Activated T-helper 17 cell treated with anti-CD3 and anti-CD28 coated beads, Interleukin-2, amount 50 U/mL, for 72 hours (primary cell): ENCODE measurements at regions not wholly inside any gene's neighbourhood (a gene's known extent, or its start where the extent isn't known, plus 50 kb on each side); places are given as distances from the start of the nearest gene placed in this dataset.
A peak's percentile ranks its signal among the peaks of the same experiment; 100 is the strongest.
"Not testable (repeated sequence)": the region's sequence is repeated elsewhere in the genome, so short reads cannot be mapped to it uniquely, and the experiment has no call there.

Source experiments
- ATAC-seq: fragments of 150-1000 bp; cut with Tn5 transposase; replicated peaks from 2 replicates; pipeline ENCODE4 v1.10.0; 2021; ENCODE audit warnings: mild to moderate bottlenecking, moderate library complexity
- H3K27ac Mint-ChIP-seq: one replicate; pipeline ENCODE4 v1.8.0; 2022; ENCODE audit warnings: mixed read lengths
- H3K27me3 Mint-ChIP-seq: one replicate; pipeline ENCODE4 v1.8.0; 2022; ENCODE audit warnings: mixed read lengths
- H3K36me3 Mint-ChIP-seq: one replicate; pipeline ENCODE4 v1.8.0; 2022; ENCODE audit warnings: low read depth, mild to moderate bottlenecking, mixed read lengths
- H3K4me1 Mint-ChIP-seq: one replicate; pipeline ENCODE4 v1.8.0; 2022; ENCODE audit warnings: mixed read lengths
- H3K4me3 Mint-ChIP-seq: one replicate; pipeline ENCODE4 v1.8.0; 2022; ENCODE audit warnings: mild to moderate bottlenecking, mixed read lengths
- H3K9me3 Mint-ChIP-seq: one replicate; pipeline ENCODE4 v1.8.0; 2022; ENCODE audit warnings: mixed read lengths

DNA sequence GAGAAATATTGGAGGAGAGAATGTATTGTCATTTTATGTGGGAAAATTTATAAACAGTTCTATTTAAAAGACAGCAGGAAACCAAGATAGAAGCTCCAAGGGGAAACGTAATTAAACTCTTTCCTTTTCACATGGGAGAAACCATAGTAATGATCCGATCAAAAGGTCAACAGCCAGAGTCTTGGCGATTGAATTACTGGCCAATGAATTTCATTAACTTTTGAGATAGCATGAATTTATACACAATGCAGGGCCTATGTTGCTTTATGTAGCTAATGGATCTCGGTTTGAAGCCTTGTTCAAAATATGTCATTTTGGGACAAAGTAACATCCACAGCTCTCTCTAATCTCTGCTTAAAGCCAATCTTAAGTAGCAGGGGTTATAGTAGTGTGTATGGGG lies 897.5 kb upstream of the NDST4 start:
- peaks cover 22% of the 10 kb centered on the region for H3K9me3 Mint-ChIP-seq
- ATAC-seq, result no peak
- H3K36me3 Mint-ChIP-seq, result no peaks in the 10 kb centered on the region
- H3K4me1 Mint-ChIP-seq, result no peaks in the 10 kb centered on the region
- no peak overlapping the region for H3K27ac Mint-ChIP-seq
- H3K4me3 Mint-ChIP-seq, result no peak overlapping the region
- H3K27me3 Mint-ChIP-seq, result no peaks in the 10 kb centered on the region

GRCh38 chr4:116005806-116006088 lies 892.3 kb upstream of the NDST4 start:
- no peak overlapping the region for H3K27ac Mint-ChIP-seq

GRCh38 chr4:116005037-116005805 lies 891.8 kb upstream of the NDST4 start:
- Mint-ChIP-seq H3K27ac (no peak overlapping the region), H3K4me3 (no peak overlapping the region), H3K9me3 (peaks cover 3% of the 10 kb centered on the region), H3K4me1 (no peaks in the 10 kb centered on the region), H3K27me3 (no peaks in the 10 kb centered on the region), H3K36me3 (no peaks in the 10 kb centered on the region)
- no peak for ATAC-seq

More at GRCh38 chr4:116005806-116006088, 892.3 kb upstream of the NDST4 start:
- H3K36me3 Mint-ChIP-seq, result no peaks in the 10 kb centered on the region
- H3K4me1 Mint-ChIP-seq, result no peaks in the 10 kb centered on the region
- peaks cover 3% of the 10 kb centered on the region for H3K9me3 Mint-ChIP-seq
- no peak for ATAC-seq
- no peak overlapping the region for H3K4me3 Mint-ChIP-seq
- no peaks in the 10 kb centered on the region for H3K27me3 Mint-ChIP-seq

DNA sequence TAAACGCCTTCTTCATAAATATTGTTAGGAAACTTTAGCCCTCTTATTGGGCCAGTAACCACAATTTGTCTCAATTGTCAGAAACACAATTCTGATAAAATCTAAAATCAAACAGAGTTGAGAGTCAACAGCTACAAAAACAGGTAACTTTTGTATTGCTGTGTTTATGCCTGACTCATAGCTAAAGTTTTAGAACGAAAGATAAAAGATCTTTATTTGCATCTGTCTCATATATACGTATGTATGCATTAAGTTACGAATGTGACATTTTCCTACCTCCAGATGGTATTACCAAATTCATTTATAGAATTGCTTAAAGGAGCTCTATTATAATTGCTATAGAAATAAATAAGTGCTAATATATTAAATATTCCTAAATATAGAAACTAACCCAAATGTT lies 887.9 kb upstream of the NDST4 start:
- Mint-ChIP-seq H3K4me3 (no peak overlapping the region), H3K9me3 (peaks cover 3% of the 10 kb centered on the region), H3K27ac (no peak overlapping the region), H3K36me3 (no peaks in the 10 kb centered on the region), H3K4me1 (no peaks in the 10 kb centered on the region), H3K27me3 (no peaks in the 10 kb centered on the region)
- ATAC-seq, result no peak

- H3K9me3 Mint-ChIP-seq, result no peaks in the 10 kb centered on the region
- H3K4me3 Mint-ChIP-seq, result no peak overlapping the region
- H3K27ac Mint-ChIP-seq, result no peak overlapping the region
- no peaks in the 10 kb centered on the region for H3K27me3 Mint-ChIP-seq
- no peaks in the 10 kb centered on the region for H3K4me1 Mint-ChIP-seq
- H3K36me3 Mint-ChIP-seq, result no peaks in the 10 kb centered on the region
- ATAC-seq, result no peak
These were observed 873.2 kb upstream of the NDST4 start for GRCh38 chr4:115986573-115986972.

GRCh38 chr4:115975421-115976001 lies 862.1 kb upstream of the NDST4 start:
- not testable (repeated sequence) for H3K27me3 Mint-ChIP-seq, H3K27ac Mint-ChIP-seq, H3K9me3 Mint-ChIP-seq, ATAC-seq, H3K4me1 Mint-ChIP-seq, H3K36me3 Mint-ChIP-seq, H3K4me3 Mint-ChIP-seq

- Mint-ChIP-seq H3K27me3 (no peaks in the 10 kb centered on the region), H3K4me1 (no peaks in the 10 kb centered on the region), H3K36me3 (no peaks in the 10 kb centered on the region), H3K4me3 (no peak overlapping the region), H3K27ac (no peak overlapping the region), H3K9me3 (no peaks in the 10 kb centered on the region)
- ATAC-seq, result no peak
These were observed 860.3 kb upstream of the NDST4 start for GRCh38 chr4:115973768-115974167.

GRCh38 chr4:115972967-115973366 lies 859.5 kb upstream of the NDST4 start:
- Mint-ChIP-seq H3K4me1 (no peaks in the 10 kb centered on the region), H3K9me3 (no peaks in the 10 kb centered on the region), H3K36me3 (no peaks in the 10 kb centered on the region), H3K27me3 (no peaks in the 10 kb centered on the region), H3K4me3 (no peak overlapping the region), H3K27ac (no peak overlapping the region)
- ATAC-seq, result no peak

DNA sequence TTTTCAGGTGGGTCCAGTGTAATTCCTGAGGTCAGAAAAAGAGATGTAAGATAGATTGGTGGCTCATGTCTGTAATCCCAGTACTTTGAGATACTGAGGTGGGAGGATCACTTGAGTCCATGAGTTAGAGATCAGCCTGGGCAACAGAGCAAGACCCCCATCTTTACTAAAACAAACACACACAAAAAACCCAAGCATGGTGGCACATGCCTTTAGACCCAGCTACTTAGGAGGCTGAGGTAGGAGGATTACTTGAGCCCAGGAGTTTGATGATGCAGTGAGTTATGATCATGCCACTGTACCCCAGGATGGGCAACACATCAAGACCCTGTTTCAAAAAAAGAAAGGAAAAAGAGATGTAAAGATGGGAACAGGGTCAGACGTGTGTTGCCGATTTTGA lies 857.4 kb upstream of the NDST4 start:
- no peak overlapping the region for H3K27ac Mint-ChIP-seq

DNA sequence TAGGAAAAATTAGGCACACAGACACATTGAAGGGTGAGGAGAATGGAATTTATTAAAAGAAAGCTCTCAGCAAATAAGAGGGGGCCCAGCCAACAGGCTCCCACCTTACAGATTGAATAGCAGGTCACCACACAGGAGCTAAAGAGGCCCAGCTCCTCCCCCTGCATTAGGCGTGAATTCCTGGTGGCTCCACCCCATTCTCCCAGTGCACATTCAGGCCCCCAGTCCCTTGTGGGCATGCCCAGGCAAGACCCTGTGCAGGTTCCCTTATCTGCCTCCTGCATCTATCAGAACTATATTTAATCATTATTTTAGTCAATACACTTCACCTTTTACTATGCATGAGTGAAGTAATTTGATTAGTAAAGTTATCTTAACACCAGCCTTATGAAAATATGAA lies 856.3 kb upstream of the NDST4 start:
- no peaks in the 10 kb centered on the region for H3K27me3 Mint-ChIP-seq
- no peak for ATAC-seq
- H3K9me3 Mint-ChIP-seq, result no peaks in the 10 kb centered on the region
- no peaks in the 10 kb centered on the region for H3K36me3 Mint-ChIP-seq
- H3K4me1 Mint-ChIP-seq, result no peaks in the 10 kb centered on the region
- no peak overlapping the region for H3K4me3 Mint-ChIP-seq
- H3K27ac Mint-ChIP-seq, result no peak overlapping the region

More for the DNA sequence above, 857.4 kb upstream of the NDST4 start:
- Mint-ChIP-seq H3K4me3 (no peak overlapping the region), H3K4me1 (no peaks in the 10 kb centered on the region), H3K27me3 (no peaks in the 10 kb centered on the region), H3K9me3 (no peaks in the 10 kb centered on the region), H3K36me3 (no peaks in the 10 kb centered on the region)
- ATAC-seq, result no peak

GRCh38 chr4:115965588-115965987 lies 852.2 kb upstream of the NDST4 start:
- H3K4me1 Mint-ChIP-seq, result no peaks in the 10 kb centered on the region
- no peak overlapping the region for H3K4me3 Mint-ChIP-seq
- H3K27me3 Mint-ChIP-seq, result no peaks in the 10 kb centered on the region
- no peak overlapping the region for H3K27ac Mint-ChIP-seq
- no peak for ATAC-seq
- H3K9me3 Mint-ChIP-seq, result no peaks in the 10 kb centered on the region
- H3K36me3 Mint-ChIP-seq, result no peaks in the 10 kb centered on the region

GRCh38 chr4:115956054-115956796 lies 842.8 kb upstream of the NDST4 start:
- Mint-ChIP-seq H3K4me3 (peak overlapping the region; percentile 14), H3K27ac (peak overlapping the region; percentile 45)
- H3K9me3 Mint-ChIP-seq, H3K36me3 Mint-ChIP-seq, H3K27me3 Mint-ChIP-seq, H3K4me1 Mint-ChIP-seq: not testable (repeated sequence)
- ATAC-seq, result peak; percentile 37

DNA sequence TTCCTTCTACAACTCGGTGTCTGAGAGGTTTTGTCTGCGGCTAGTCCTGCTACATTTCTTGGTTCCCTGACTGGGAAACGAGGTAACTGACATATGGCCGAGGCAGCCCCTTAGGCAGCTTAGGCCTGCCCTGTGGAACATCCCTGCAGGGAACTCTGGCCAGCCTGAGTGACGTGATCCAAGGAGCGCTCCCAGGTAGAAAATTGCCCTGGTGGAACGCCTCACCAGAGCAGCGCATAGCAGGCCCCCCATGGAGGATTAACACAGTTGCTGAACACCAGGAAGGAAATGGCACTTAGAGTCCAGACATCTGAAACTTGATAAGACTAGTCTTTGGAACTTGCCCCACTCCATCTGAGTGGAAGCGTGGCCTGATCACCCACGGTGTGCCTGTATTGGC lies 837.4 kb upstream of the NDST4 start:
- H3K9me3 Mint-ChIP-seq, result no peaks in the 10 kb centered on the region
- no peak overlapping the region for H3K27ac Mint-ChIP-seq
- no peak for ATAC-seq
- H3K4me1 Mint-ChIP-seq, result no peaks in the 10 kb centered on the region
- no peaks in the 10 kb centered on the region for H3K27me3 Mint-ChIP-seq
- peaks cover 6% of the 10 kb centered on the region for H3K36me3 Mint-ChIP-seq
- no peak overlapping the region for H3K4me3 Mint-ChIP-seq

- peak; percentile 68 for ATAC-seq
- H3K4me1 Mint-ChIP-seq, H3K36me3 Mint-ChIP-seq, H3K9me3 Mint-ChIP-seq, H3K27me3 Mint-ChIP-seq: not testable (repeated sequence)
- peak overlapping the region; percentile 4 for H3K4me3 Mint-ChIP-seq
- H3K27ac Mint-ChIP-seq, result peak overlapping the region; percentile 84
These were observed 836.7 kb upstream of the NDST4 start for GRCh38 chr4:115949974-115950743.

GRCh38 chr4:115945026-115945425 lies 831.6 kb upstream of the NDST4 start:
- Mint-ChIP-seq H3K9me3 (no peaks in the 10 kb centered on the region), H3K27me3 (no peaks in the 10 kb centered on the region), H3K27ac (no peak overlapping the region), H3K4me1 (no peaks in the 10 kb centered on the region), H3K4me3 (no peak overlapping the region), H3K36me3 (peaks cover 2% of the 10 kb centered on the region)
- no peak for ATAC-seq
